GM13977 (cell line): ENCODE measurements at regions not wholly inside any gene's neighbourhood (a gene's known extent, or its start where the extent isn't known, plus 50 kb on each side); places are given as distances from the start of the nearest gene placed in this dataset.

ENCODE experiments used
- DNase-seq: peaks from one replicate; pipeline ENCODE4 v3.0.0; 2012; ENCODE audit warnings: low spot score
- CTCF ChIP-seq: IDR thresholded peaks from 2 replicates; pipeline ENCODE4 v1.5.1; 2012; ENCODE audit warnings: mild to moderate bottlenecking, control low read depth; ENCODE audit not compliant: insufficient read depth; ENCODE audit errors: extremely low read depth, missing control alignments
- in situ Hi-C: fragments of 300-500 bp; cut with MboI; formaldehyde crosslinking; loops from one replicate; pipeline ENCODE4 v1.12.0; 2022; ENCODE audit warnings: low sequenced_read_pairs, low pct_unique_long_range_greater_than_20kb, mixed read lengths, inconsistent platforms; ENCODE audit not compliant: unreplicated experiment

- in situ Hi-C loops, result no loop called here
- DNase-seq, result no peak
- no peak for TF ChIP-seq CTCF
Observed at GRCh38 chr5:35354751-35355150, 124.5 kb upstream of the PRLR start.

GRCh38 chr5:35345222-35345621 is 114.9 kb upstream of the PRLR start:
- DNase-seq, result no peak
- TF ChIP-seq CTCF, result peak; percentile 18
- in situ Hi-C loops, result no loop called here

GRCh38 chr5:35342664-35343063 is 112.4 kb upstream of the PRLR start:
- no peak for TF ChIP-seq CTCF
- in situ Hi-C loops, result no loop called here
- DNase-seq, result no peak

- TF ChIP-seq CTCF, result no peak
- in situ Hi-C loops, result no loop called here
- no peak for DNase-seq
Observed at GRCh38 chr5:35341189-35341588, 110.9 kb upstream of the PRLR start.

- no peak for DNase-seq
- in situ Hi-C loops, result no loop called here
- no peak for TF ChIP-seq CTCF
Observed at GRCh38 chr5:35339616-35340100, 109.4 kb upstream of the PRLR start.

GRCh38 chr5:35339006-35339405 is 108.7 kb upstream of the PRLR start:
- in situ Hi-C loops, result no loop called here
- TF ChIP-seq CTCF, result no peak
- no peak for DNase-seq

GRCh38 chr5:35338157-35338453 is 107.8 kb upstream of the PRLR start:
- DNase-seq, result no peak
- in situ Hi-C loops, result no loop called here
- no peak for TF ChIP-seq CTCF
